DOHH2 (cell line): ENCODE measurements at regions not wholly inside any gene's neighbourhood (a gene's known extent, or its start where the extent isn't known, plus 50 kb on each side); places are given as distances from the start of the nearest gene placed in this dataset.
"Not testable (repeated sequence)": the region's sequence is repeated elsewhere in the genome, so short reads cannot be mapped to it uniquely, and the experiment has no call there.

Source experiments
- H3F3A ChIP-seq: fragments of 200-600 bp; sonication (generic), shearing (Covaris generic); 2 replicates; pipeline ENCODE4 v1.6.0; 2016; ENCODE audit warnings: antibody characterized with exemption, mild to moderate bottlenecking; ENCODE audit not compliant: control insufficient read depth, insufficient read depth
- H3K27ac ChIP-seq: fragments of 200-600 bp; sonication (generic); 2 replicates; pipeline ENCODE4 v1.5.1; 2014; ENCODE audit warnings: low read depth, mild to moderate bottlenecking, low read length, moderate library complexity
- H3K27me3 ChIP-seq: fragments of 200-600 bp; sonication (generic); 2 replicates; pipeline ENCODE4 v1.6.1; 2014; ENCODE audit warnings: mild to moderate bottlenecking, low read length, mixed read lengths; ENCODE audit not compliant: control insufficient read depth
- H3K36me3 ChIP-seq: fragments of 200-600 bp; sonication (generic); 2 replicates; pipeline ENCODE4 v1.6.1; 2014; ENCODE audit warnings: mild to moderate bottlenecking, low read length, moderate library complexity, mixed read lengths; ENCODE audit not compliant: control insufficient read depth
- H3K4me1 ChIP-seq: fragments of 200-600 bp; sonication (generic); 2 replicates; pipeline ENCODE4 v1.6.1; 2014; ENCODE audit warnings: mild to moderate bottlenecking, low read length, mixed read lengths; ENCODE audit not compliant: control insufficient read depth
- H3K4me2 ChIP-seq: fragments of 200-600 bp; sonication (generic); 2 replicates; pipeline ENCODE4 v1.6.0; 2014; ENCODE audit warnings: mild to moderate bottlenecking, low read length, moderate library complexity
- H3K4me3 ChIP-seq: fragments of 200-600 bp; sonication (generic); 2 replicates; pipeline ENCODE4 v1.5.1; 2014; ENCODE audit warnings: mild to moderate bottlenecking, low read length, mixed read lengths
- H3K79me2 ChIP-seq: fragments of 200-600 bp; sonication (generic); 2 replicates; pipeline ENCODE4 v1.6.1; 2014; ENCODE audit warnings: mild to moderate bottlenecking, low read length, mixed read lengths; ENCODE audit not compliant: control insufficient read depth
- H3K9me2 ChIP-seq: fragments of 200-600 bp; sonication (generic); replicated peaks from 2 replicates; pipeline ENCODE4 v1.6.1; 2014; ENCODE audit warnings: mild to moderate bottlenecking, low read length, mixed read lengths; ENCODE audit not compliant: control insufficient read depth
- H3K9me3 ChIP-seq: fragments of 200-600 bp; sonication (generic); 2 replicates; pipeline ENCODE4 v1.6.1; 2014; ENCODE audit warnings: antibody characterized with exemption, low read length, mixed read lengths; ENCODE audit not compliant: control insufficient read depth, insufficient read depth
- H4K20me1 ChIP-seq: fragments of 200-600 bp; sonication (generic); 2 replicates; pipeline ENCODE4 v1.6.0; 2014; ENCODE audit warnings: low read depth, mild to moderate bottlenecking, antibody characterized with exemption, low read length, moderate library complexity; ENCODE audit not compliant: control insufficient read depth, insufficient read depth
- CTCF ChIP-seq: fragments of 200-600 bp; sonication (generic); IDR thresholded peaks from one replicate; pipeline ENCODE4 v1.5.1; 2014; ENCODE audit warnings: antibody characterized with exemption, mild to moderate bottlenecking, low read depth, low read length; ENCODE audit not compliant: poor library complexity, severe bottlenecking
- EZH2phosphoT487 ChIP-seq: fragments of 200-600 bp; sonication (generic); IDR thresholded peaks from 2 replicates; pipeline ENCODE4 v1.6.1; 2017; ENCODE audit warnings: borderline replicate concordance, mild to moderate bottlenecking, antibody characterized with exemption, low read length, moderate library complexity, mixed read lengths

- H3K4me3 ChIP-seq = no peak overlapping the region
- peaks cover 7% of the 10 kb centered on the region for H3K4me1 ChIP-seq
- no peak overlapping the region for H3K27ac ChIP-seq
- no peaks in the 10 kb centered on the region for H4K20me1 ChIP-seq
- no peak overlapping the region for H3K4me2 ChIP-seq
- H3K36me3 ChIP-seq = no peaks in the 10 kb centered on the region
- TF ChIP-seq CTCF (no peak), EZH2phosphoT487 (no peak)
- no peaks in the 10 kb centered on the region for H3K9me3 ChIP-seq
- H3K9me2 ChIP-seq = no peaks in the 10 kb centered on the region
- no peaks in the 10 kb centered on the region for H3K27me3 ChIP-seq
- H3F3A ChIP-seq = no peaks in the 10 kb centered on the region
- H3K79me2 ChIP-seq = no peaks in the 10 kb centered on the region
These were observed 141.0 kb upstream of the NUDT12 start for GRCh38 chr5:103703617-103704016.

GRCh38 chr5:103693517-103693916 is 130.9 kb upstream of the NUDT12 start:
- H3K9me2 ChIP-seq = no peaks in the 10 kb centered on the region
- TF ChIP-seq CTCF = no peak
- peaks cover 8% of the 10 kb centered on the region for H3F3A ChIP-seq
- H3K4me1 ChIP-seq = peaks cover 64% of the 10 kb centered on the region
- H3K27me3 ChIP-seq = no peaks in the 10 kb centered on the region
- peak overlapping the region; percentile 41 for H3K4me3 ChIP-seq
- H3K79me2 ChIP-seq = no peaks in the 10 kb centered on the region
- H3K4me2 ChIP-seq = peak overlapping the region; percentile 51
- H3K27ac ChIP-seq = peak overlapping the region; percentile 91
- no peaks in the 10 kb centered on the region for H3K9me3 ChIP-seq
- no peaks in the 10 kb centered on the region for H4K20me1 ChIP-seq
- no peaks in the 10 kb centered on the region for H3K36me3 ChIP-seq

DNA sequence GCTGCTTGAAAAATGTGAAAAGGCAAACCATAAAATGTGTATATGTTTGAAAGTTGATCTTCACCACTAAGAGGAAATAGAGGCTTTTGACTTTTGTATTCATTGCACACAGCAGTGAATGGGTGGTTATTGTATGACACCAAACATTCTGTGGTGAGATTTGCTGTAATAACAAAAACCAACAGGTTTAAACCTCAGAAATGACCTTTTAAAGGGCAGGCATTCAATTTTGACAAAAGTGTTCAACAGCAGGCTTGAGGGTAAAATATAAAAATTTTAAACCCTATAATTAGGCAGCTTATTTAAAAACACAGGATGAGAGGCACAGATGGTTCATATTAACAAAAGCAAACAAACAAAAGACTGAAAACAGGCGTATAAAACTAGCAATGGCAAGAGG is 128.1 kb upstream of the NUDT12 start:
- no peak for TF ChIP-seq CTCF
- no peak for TF ChIP-seq EZH2phosphoT487
- no peaks in the 10 kb centered on the region for H4K20me1 ChIP-seq
- H3K9me3 ChIP-seq = 0 out of 2 replicates have a peak, but pooled peaks cover 3% of the 10 kb centered on the region
- H3K27me3 ChIP-seq = no peaks in the 10 kb centered on the region
- no peaks in the 10 kb centered on the region for H3K9me2 ChIP-seq
- H3K4me1 ChIP-seq = peaks cover 51% of the 10 kb centered on the region
- H3K36me3 ChIP-seq = no peaks in the 10 kb centered on the region
- H3K4me2 ChIP-seq = peak overlapping the region; percentile 14; the same call in 1 of the 2 replicates
- H3K79me2 ChIP-seq = no peaks in the 10 kb centered on the region
- peaks cover 8% of the 10 kb centered on the region for H3F3A ChIP-seq
- H3K4me3 ChIP-seq = no peak overlapping the region
- H3K27ac ChIP-seq = peak overlapping the region; percentile 91

DNA sequence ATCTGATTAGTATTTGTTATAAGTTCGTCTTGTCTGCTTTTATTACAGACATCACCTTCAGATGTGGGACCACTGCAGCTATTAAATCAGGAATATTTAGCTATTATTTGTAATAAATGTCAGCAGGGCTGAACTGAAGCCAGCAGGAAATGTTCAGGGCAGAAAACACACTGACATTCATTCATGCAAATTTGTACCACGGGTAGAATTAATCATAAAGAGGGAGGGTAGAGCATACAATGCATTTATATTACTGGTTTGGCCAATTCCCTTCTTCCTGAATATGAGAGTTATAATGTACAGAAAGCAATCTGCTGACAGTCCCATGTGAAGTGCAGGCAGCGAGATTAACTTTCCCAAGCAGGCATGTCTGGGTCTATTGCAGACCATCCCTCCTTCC is 117.3 kb upstream of the NUDT12 start:
- H3K27me3 ChIP-seq = no peaks in the 10 kb centered on the region
- no peaks in the 10 kb centered on the region for H3K9me3 ChIP-seq
- H3K9me2 ChIP-seq = no peaks in the 10 kb centered on the region
- H3K4me1 ChIP-seq = no peaks in the 10 kb centered on the region; the same call in 1 of the 2 replicates
- no peak for TF ChIP-seq EZH2phosphoT487
- no peak for TF ChIP-seq CTCF
- H3K4me2 ChIP-seq = no peak overlapping the region
- no peaks in the 10 kb centered on the region for H3K36me3 ChIP-seq
- no peaks in the 10 kb centered on the region for H3F3A ChIP-seq
- H3K4me3 ChIP-seq = no peak overlapping the region
- H3K79me2 ChIP-seq = no peaks in the 10 kb centered on the region
- H3K27ac ChIP-seq = no peak overlapping the region
- no peaks in the 10 kb centered on the region for H4K20me1 ChIP-seq

DNA sequence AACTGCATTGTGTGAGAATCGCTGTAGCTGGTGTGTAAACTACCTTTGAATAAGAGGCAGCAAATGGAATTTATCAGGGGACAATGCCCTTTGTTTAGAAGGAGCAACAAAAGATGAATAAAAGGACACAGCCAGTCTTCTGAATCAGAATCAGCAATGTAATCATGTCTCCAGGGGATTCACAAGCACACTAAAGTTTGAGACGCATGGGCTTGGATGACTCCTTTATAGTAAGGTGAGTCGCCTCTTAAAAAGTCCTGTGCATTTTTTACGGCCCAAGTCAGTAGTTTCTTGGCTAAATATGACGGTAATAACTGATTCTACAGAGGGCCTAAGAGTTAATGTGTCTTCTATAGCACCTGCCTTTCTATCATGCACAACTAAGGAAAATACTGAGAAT is 113.6 kb upstream of the NUDT12 start:
- H3F3A ChIP-seq, H4K20me1 ChIP-seq, H3K27me3 ChIP-seq, H3K4me3 ChIP-seq, H3K9me3 ChIP-seq, H3K4me2 ChIP-seq, H3K27ac ChIP-seq, H3K79me2 ChIP-seq, H3K36me3 ChIP-seq, H3K9me2 ChIP-seq, H3K4me1 ChIP-seq: not testable (repeated sequence)
